Kidney tubule cell (primary cell): ENCODE measurements at regions not wholly inside any gene's neighbourhood (a gene's known extent, or its start where the extent isn't known, plus 50 kb on each side); places are given as distances from the start of the nearest gene placed in this dataset.
"Not testable (repeated sequence)": the region's sequence is repeated elsewhere in the genome, so short reads cannot be mapped to it uniquely, and the experiment has no call there.

ENCODE experiments used
- DNase-seq: peaks from one replicate; pipeline ENCODE4 v3.0.0-alpha.2; 2018; ENCODE audit warnings: low spot score

GRCh38 chr4:170803492-170803891, 713.7 kb upstream of the AADAT start:
- DNase-seq, result no peak

DNA sequence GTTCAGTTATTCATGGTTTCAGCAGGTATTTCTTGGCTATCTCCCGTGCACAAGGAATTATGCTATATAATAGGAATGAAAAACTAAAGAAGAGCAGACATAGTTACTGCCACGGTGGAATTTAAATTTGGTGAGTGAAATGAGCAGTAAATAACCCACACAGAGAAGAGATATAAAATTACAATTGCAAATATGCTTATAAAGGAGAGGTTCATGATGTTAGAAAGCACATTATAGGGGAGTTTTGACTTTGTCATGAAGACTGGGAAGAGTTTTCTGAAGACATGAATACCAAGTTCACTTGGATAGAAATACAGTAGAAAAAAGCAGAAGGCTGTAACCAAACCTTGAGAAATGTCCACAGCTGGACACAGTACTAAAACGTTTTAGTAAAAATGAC, 712.0 kb upstream of the AADAT start:
- no peak for DNase-seq

- DNase-seq, result no peak
Observed at GRCh38 chr4:170794525-170794924, 704.8 kb upstream of the AADAT start.

DNA sequence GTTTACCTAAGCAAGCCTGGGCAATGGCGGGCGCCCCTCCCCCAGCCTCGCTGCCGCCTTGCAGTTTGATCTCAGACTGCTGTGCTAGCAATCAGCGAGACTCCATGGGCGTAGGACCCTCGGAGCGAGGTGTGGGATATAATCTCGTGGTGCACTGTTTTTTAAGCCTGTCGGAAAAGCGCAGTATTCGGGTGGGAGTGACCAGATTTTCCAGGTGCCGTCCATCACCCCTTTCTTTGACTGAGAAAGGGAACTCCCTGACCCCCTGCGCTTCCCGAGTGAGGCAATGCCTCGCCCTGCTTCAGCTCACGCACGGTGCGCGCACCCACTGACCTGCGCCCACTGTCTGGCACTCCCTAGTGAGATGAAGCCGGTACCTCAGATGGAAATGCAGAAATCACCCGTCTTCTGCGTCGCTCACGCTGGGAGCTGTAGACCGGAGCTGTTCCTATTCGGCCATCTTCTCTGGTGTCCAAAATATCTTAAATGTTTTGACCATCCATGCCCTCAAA, 698.8 kb upstream of the AADAT start:
- DNase-seq, result not testable (repeated sequence)

DNA sequence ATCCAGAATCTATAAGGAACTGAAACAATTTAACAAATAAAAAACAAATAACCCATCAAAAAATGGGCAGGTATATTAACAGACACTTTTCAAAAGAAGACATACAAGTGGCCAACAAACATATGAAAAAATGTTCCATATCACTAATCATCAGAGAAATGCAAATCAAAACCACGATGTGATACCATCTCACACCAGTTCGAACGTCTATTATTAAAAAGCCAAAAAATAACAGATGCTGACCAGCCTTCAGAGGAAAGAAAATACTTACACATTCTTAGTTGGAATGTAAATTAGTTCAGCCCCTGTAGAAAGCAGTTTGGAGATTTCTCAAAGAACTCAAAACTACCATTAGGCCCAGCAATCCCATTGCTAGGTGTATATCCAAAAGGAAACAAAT, 687.9 kb upstream of the AADAT start:
- DNase-seq, result no peak

GRCh38 chr4:170776983-170777382, 687.2 kb upstream of the AADAT start:
- no peak for DNase-seq

GRCh38 chr4:170775851-170776250, 686.1 kb upstream of the AADAT start:
- no peak for DNase-seq

DNA sequence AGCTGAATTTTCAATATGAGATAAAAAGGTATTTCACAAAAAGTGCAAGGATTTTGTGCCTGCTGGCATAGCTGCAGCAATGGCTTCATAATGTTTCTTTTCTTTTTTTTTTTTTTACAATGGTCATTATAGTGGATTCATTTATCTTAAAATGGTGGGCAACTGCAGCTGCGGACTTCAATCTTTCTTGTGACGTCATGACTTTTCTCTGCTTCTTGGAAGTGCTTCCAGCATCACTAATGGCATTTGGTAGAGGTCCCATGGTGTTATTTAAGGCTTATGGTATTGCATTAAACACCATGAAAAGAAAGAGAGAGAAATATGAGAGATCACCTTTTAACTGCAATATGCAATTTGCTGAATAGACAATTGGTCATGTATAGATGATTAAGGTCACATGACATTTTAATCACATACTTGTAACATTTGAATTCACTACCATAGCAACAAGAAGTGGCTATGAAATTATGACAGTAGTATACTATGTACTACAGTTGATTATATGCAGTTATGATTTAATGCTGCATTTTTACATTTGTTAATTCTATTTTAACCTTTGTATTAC, 684.0 kb upstream of the AADAT start:
- no peak for DNase-seq

- DNase-seq, result no peak
Observed at GRCh38 chr4:170772429-170772828, 682.7 kb upstream of the AADAT start.

- no peak for DNase-seq
Observed at GRCh38 chr4:170770664-170771063, 680.9 kb upstream of the AADAT start.

GRCh38 chr4:170769862-170770261, 680.1 kb upstream of the AADAT start:
- DNase-seq, result no peak

DNA sequence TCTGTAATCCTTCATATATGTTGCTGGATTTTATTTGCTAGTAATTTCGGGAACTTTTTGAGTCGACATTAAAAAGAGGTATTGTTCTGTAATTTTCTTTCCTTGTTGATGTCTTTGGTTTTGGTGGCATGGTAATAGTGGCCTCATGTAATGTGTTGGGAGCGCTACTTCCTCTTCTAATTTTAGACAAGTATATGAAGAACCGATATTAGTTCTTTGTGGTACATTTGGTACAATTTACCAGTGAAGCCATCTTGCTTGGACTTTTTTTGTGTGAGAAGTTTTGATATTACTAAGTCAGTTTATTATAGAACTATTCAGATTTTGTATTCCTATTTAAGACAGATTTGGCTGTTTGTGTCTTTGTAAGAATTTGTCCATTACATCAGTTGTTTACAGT, 669.2 kb upstream of the AADAT start:
- no peak for DNase-seq

DNA sequence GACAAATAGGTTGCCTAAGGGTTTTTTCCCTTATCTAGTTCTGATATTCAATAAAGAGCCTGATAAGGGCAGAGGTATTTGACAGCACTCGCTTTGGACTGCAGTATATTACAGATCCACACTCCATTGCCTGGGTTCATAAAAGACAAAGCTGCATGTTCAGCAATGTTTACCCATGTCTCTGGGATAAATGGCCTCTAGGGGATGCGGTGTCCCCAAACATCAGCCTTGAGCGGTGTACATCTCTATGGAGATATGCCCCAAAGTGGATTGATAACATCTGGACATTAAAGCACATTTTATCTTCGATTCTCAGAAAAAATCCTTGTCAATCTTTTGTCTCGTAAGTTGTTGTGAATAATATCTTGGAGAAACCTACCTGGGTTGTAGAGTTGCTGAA, 660.8 kb upstream of the AADAT start:
- DNase-seq, result no peak

DNA sequence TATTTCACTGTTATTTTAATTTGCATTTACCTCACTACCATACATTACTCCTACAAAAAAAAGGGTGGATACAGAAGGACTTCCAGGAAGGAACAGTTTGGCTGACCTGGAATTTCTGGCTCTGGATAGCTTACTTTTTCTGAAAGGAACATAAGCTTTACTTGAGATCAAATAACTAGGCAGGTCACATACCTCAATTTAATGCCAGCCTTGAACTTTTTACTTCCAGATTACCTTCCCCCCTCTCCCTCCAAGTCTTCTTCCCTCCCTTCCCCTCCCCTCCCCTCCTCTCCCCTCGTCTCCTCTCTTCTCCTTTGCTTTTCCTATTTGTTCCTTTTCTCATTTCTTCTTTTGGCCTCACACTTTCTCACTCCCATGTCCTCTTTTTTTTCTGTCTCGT, 659.2 kb upstream of the AADAT start:
- DNase-seq, result no peak

DNA sequence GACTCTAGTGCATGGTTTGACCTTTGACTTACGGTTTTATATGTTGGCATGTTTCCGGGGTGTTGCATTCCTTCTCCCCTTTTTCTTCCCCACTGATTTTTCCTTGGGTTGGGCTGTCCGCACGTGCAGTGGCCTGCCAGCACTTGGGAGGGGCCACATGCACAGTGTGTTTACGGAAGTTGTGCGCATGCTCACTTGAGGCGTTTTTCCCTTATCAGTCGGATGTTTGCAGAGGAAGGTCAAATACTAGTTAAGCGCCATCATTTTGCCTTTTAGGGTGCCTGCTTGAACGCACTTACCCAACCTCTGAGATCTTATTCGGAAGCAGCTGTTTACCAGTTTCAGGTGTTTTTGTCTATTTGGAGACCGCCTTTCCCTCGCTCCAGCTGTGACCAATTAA, 653.9 kb upstream of the AADAT start:
- DNase-seq, result no peak

DNA sequence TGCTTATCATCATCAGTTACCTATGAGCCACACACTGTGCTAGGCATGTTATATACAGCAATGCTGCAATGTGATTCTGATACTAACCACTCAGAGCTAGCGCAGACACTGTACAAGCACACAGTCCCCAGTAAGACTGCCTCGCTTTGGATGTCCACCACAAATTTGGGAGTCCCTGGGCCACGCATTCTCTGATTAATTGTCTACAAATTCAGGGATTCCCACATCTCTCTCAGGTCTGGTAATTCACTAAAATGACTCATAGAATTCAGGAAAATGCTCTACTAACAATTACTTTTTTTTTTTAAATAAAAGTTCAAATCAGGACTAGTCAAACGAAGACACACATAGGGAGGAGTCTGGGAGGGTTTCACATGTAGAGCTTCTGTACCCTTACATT, 652.1 kb upstream of the AADAT start:
- DNase-seq, result peak; percentile 85

DNA sequence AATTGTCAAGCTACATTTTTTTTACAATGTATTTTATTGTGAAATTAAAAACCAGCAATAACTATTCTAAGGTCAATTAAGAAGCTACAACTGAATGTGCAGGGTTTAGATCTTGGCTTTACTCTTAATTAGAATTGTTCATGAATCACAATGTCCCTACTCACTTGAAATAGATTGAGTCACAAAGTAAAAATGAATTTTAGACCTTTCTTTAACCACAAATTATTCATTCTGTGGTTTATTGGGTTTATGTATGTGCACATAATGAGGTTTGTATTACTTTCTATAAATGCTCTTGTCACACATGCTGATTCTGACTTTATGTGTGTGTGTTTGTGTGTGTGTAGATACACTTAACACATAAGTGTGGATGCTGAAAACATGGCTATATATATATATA, 647.0 kb upstream of the AADAT start:
- peak; percentile 53 for DNase-seq

GRCh38 chr4:170729897-170730296, 640.1 kb upstream of the AADAT start:
- DNase-seq, result no peak

DNA sequence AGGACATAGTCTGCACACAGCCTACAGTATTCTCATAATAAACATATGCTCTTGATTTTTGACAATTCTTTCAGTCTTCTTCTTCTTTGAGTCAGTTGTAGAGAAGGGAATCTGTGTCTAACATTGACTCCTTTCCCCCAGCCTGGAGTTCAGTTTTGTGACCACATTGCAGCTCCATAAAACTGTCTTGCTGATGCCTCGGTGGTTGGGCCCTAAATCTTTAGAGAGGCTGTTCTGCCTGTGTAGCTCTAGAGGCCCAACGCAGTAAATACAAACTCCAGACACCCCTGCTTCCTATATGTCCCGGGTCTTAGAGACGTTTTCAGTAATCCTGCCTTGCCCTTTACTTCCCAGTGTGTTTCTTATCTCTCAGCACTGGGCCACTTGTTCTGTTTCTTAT, 639.5 kb upstream of the AADAT start:
- no peak for DNase-seq

- no peak for DNase-seq
Observed at GRCh38 chr4:170724191-170724590, 634.4 kb upstream of the AADAT start.

GRCh38 chr4:170723171-170723570, 633.4 kb upstream of the AADAT start:
- no peak for DNase-seq

- DNase-seq, result no peak
Observed at GRCh38 chr4:170721812-170722373, 632.1 kb upstream of the AADAT start.

- DNase-seq, result no peak
Observed at GRCh38 chr4:170716868-170717267, 627.1 kb upstream of the AADAT start.

- no peak for DNase-seq
Observed at GRCh38 chr4:170705907-170706306, 616.2 kb upstream of the AADAT start.
